Neural cell (in vitro differentiated cells): ENCODE measurements at regions not wholly inside any gene's neighbourhood (a gene's known extent, or its start where the extent isn't known, plus 50 kb on each side); places are given as distances from the start of the nearest gene placed in this dataset.
"Not testable (repeated sequence)": the region's sequence is repeated elsewhere in the genome, so short reads cannot be mapped to it uniquely, and the experiment has no call there.

Experiments used
- EP300 ChIP-seq: fragments of 450-650 bp; conservative IDR thresholded peaks from 2 replicates; pipeline ENCODE4 v1.6.1; 2014; ENCODE audit warnings: antibody characterized with exemption, mild to moderate bottlenecking, moderate library complexity; ENCODE audit not compliant: poor library complexity, severe bottlenecking
- EZH2 ChIP-seq: fragments of 200-600, 300-800 bp; shearing (Covaris generic), sonication (generic); IDR thresholded peaks from 2 replicates; pipeline ENCODE4 v1.6.1; 2014; ENCODE audit warnings: antibody characterized with exemption, low read length, borderline replicate concordance, mild to moderate bottlenecking; ENCODE audit not compliant: insufficient read depth, poor library complexity, severe bottlenecking
- POLR2AphosphoS5 ChIP-seq: IDR thresholded peaks from 2 replicates; pipeline ENCODE4 v1.6.1; 2012
- REST ChIP-seq: IDR thresholded peaks from 2 replicates; pipeline ENCODE4 v1.6.1; 2012; ENCODE audit warnings: borderline replicate concordance
- SMC3 ChIP-seq: fragments of 450-650 bp; conservative IDR thresholded peaks from 2 replicates; pipeline ENCODE4 v1.6.1; 2014; ENCODE audit warnings: antibody characterized with exemption, mild to moderate bottlenecking, moderate library complexity; ENCODE audit not compliant: poor library complexity
- TAF1 ChIP-seq: IDR thresholded peaks from 2 replicates; pipeline ENCODE4 v1.6.1; 2012; ENCODE audit warnings: low read depth
- TF ChIP-seq, protein P1 (sequence below): fragments of 450-650 bp; IDR thresholded peaks from 2 replicates; pipeline ENCODE4 v1.5.1; 2014; ENCODE audit warnings: antibody characterized with exemption, mild to moderate bottlenecking, moderate library complexity; ENCODE audit not compliant: poor library complexity, severe bottlenecking

DNA sequence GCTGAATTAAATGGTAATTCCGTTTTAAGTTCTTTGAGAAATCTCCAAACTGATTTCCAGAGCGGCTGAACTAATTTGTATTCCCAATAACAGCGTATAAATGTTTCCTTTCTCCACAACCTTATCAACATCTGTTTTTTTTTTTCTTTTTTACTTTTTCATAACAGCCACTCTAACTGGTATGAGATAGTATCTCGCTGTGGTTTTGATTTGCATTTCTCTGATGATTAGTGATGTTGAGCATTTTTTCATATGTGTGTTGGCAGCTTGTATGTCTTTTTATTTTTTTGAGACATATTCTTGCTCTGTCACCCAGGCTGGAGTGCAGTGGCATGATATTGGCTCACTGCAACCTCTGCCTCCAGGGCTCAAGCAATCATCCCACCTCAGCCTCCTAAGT is 2018.3 kb upstream of the ACO1 start:
- not testable (repeated sequence) for TF ChIP-seq POLR2AphosphoS5, EZH2, TAF1, REST, EP300, SMC3
- TF ChIP-seq, protein P1, sequence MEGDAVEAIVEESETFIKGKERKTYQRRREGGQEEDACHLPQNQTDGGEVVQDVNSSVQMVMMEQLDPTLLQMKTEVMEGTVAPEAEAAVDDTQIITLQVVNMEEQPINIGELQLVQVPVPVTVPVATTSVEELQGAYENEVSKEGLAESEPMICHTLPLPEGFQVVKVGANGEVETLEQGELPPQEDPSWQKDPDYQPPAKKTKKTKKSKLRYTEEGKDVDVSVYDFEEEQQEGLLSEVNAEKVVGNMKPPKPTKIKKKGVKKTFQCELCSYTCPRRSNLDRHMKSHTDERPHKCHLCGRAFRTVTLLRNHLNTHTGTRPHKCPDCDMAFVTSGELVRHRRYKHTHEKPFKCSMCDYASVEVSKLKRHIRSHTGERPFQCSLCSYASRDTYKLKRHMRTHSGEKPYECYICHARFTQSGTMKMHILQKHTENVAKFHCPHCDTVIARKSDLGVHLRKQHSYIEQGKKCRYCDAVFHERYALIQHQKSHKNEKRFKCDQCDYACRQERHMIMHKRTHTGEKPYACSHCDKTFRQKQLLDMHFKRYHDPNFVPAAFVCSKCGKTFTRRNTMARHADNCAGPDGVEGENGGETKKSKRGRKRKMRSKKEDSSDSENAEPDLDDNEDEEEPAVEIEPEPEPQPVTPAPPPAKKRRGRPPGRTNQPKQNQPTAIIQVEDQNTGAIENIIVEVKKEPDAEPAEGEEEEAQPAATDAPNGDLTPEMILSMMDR = not testable (repeated sequence)
